ENCODE measurements at regions not wholly inside any gene's neighbourhood (a gene's known extent, or its start where the extent isn't known, plus 50 kb on each side); places are given as distances from the start of the nearest gene placed in this dataset.

DNA sequence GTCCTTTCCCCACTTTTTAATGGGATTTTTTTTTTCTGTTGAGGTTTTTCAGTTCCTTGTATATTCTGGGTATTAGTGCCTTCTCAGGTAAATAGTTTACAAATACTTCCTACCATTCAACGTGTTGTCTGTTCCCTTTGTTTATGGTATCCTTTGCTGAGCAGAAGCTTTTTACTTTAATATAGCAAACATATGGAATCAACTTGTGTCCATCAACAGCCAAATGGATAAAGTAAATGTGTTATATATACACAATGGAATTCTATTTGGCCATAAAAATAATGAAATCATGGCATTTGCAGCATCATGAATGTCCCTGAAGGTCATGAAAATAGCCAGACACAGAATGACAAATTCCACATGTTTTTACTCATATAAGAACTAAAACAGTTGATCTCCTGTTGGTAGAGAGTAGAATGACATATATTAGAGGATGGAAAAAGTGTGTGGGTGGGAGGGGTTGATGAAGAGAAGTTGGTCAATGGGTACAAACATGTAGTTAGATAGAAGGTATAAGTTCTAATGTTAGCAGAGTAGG is 500.8 kb downstream of the SLITRK6 start:
- H3K9ac ChIP-seq (ENCODE audit: low read depth, low read length): no peak overlapping the region
- H3K18ac ChIP-seq (ENCODE audit: low read depth, low read length): no peak overlapping the region
- H3K4me2 ChIP-seq (ENCODE audit: low read depth, low read length): no peak overlapping the region
- H2AFZ ChIP-seq (replicated peaks; ENCODE audit: low read length, poor library complexity): no peak overlapping the region
- no peak for ATAC-seq (ENCODE audit: low read depth)
- H3K9me3 ChIP-seq (ENCODE audit: control insufficient read depth, insufficient read depth, low read length): no peaks in the 10 kb centered on the region
- H3K4me1 ChIP-seq (ENCODE audit: control insufficient read depth, insufficient read depth, low read length): no peaks in the 10 kb centered on the region
- no peak for DNase-seq
- POLR2A ChIA-PET (ENCODE audit: unreplicated experiment): no interaction called here
- in situ Hi-C loops (cut with MboI; ENCODE audit: low sequenced_read_pairs) (no loop called here), intact Hi-C loops (cut with micrococcal nuclease) (no loop called here), dilution Hi-C loops (cut with HindIII; ENCODE audit: low sequenced_read_pairs, unreplicated experiment) (no loop called here)
- CTCF ChIA-PET: no interaction called here
- no peak overlapping the region for H4K91ac ChIP-seq (ENCODE audit: insufficient read depth, low read depth, low read length)
- BruUV-seq (replicated peaks): no TSS peak
- no peaks in the 10 kb centered on the region for H3K36me3 ChIP-seq (ENCODE audit: control insufficient read depth, insufficient read depth, low read length)
- H3K79me1 ChIP-seq (ENCODE audit: low read depth in 1 of 2, low read length in 2 of 2): no peaks in the 10 kb centered on the region
- no peak overlapping the region for H2BK20ac ChIP-seq (ENCODE audit: low read depth, low read length)
- TF ChIP-seq SMC3 (IDR thresholded peaks at IDR 0.05; ENCODE audit: low read depth, low read length) (no peak), CHD1 (IDR thresholded peaks at IDR 0.05; ENCODE audit: low read depth, low read length) (no peak), MXI1 (IDR thresholded peaks at IDR 0.05; ENCODE audit: borderline replicate concordance, low read depth, low read length) (no peak), MAFK (IDR thresholded peaks at IDR 0.05; ENCODE audit: low read depth, low read length) (no peak), FOS (IDR thresholded peaks at IDR 0.05; ENCODE audit: low read depth, low read length) (no peak), MAZ (IDR thresholded peaks at IDR 0.05; ENCODE audit: borderline replicate concordance, low read depth, low read length) (no peak), RAD21 (IDR thresholded peaks at IDR 0.05; ENCODE audit: low read length) (no peak), BHLHE40 (IDR thresholded peaks at IDR 0.05; ENCODE audit: low read depth, low read length) (no peak), RCOR1 (IDR thresholded peaks at IDR 0.05; ENCODE audit: insufficient replicate concordance, low read length) (no peak), NFE2L2 (IDR thresholded peaks at IDR 0.05; ENCODE audit: low read depth, low read length) (no peak), CEBPB (IDR thresholded peaks at IDR 0.05; ENCODE audit: low read depth, low read length) (no peak), POLR2A (IDR thresholded peaks at IDR 0.05; ENCODE audit: low read depth, low read length) (no peak), RFX5 (IDR thresholded peaks at IDR 0.05; ENCODE audit: low read depth, low read length) (no peak)
- TF ChIP-seq, protein P1, sequence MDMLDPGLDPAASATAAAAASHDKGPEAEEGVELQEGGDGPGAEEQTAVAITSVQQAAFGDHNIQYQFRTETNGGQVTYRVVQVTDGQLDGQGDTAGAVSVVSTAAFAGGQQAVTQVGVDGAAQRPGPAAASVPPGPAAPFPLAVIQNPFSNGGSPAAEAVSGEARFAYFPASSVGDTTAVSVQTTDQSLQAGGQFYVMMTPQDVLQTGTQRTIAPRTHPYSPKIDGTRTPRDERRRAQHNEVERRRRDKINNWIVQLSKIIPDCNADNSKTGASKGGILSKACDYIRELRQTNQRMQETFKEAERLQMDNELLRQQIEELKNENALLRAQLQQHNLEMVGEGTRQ (IDR thresholded peaks at IDR 0.05; ENCODE audit: low read depth, low read length): no peak
- TF ChIP-seq, protein P2, sequence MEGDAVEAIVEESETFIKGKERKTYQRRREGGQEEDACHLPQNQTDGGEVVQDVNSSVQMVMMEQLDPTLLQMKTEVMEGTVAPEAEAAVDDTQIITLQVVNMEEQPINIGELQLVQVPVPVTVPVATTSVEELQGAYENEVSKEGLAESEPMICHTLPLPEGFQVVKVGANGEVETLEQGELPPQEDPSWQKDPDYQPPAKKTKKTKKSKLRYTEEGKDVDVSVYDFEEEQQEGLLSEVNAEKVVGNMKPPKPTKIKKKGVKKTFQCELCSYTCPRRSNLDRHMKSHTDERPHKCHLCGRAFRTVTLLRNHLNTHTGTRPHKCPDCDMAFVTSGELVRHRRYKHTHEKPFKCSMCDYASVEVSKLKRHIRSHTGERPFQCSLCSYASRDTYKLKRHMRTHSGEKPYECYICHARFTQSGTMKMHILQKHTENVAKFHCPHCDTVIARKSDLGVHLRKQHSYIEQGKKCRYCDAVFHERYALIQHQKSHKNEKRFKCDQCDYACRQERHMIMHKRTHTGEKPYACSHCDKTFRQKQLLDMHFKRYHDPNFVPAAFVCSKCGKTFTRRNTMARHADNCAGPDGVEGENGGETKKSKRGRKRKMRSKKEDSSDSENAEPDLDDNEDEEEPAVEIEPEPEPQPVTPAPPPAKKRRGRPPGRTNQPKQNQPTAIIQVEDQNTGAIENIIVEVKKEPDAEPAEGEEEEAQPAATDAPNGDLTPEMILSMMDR (conservative IDR thresholded peaks at IDR 0.05; ENCODE audit: low read depth, low read length): no peak
- TF ChIP-seq, protein P3, sequence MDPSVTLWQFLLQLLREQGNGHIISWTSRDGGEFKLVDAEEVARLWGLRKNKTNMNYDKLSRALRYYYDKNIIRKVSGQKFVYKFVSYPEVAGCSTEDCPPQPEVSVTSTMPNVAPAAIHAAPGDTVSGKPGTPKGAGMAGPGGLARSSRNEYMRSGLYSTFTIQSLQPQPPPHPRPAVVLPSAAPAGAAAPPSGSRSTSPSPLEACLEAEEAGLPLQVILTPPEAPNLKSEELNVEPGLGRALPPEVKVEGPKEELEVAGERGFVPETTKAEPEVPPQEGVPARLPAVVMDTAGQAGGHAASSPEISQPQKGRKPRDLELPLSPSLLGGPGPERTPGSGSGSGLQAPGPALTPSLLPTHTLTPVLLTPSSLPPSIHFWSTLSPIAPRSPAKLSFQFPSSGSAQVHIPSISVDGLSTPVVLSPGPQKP (IDR thresholded peaks at IDR 0.05; ENCODE audit: borderline replicate concordance, low read depth, low read length): no peak
- H4K8ac ChIP-seq (ENCODE audit: low read depth in 2 of 2, low read length in 2 of 2): no peak overlapping the region
- H3K4ac ChIP-seq (ENCODE audit: low read depth, low read length): no peak overlapping the region
- H3K14ac ChIP-seq (replicated peaks; ENCODE audit: low read depth, low read length): no peak overlapping the region
- no peak overlapping the region for H4K5ac ChIP-seq (ENCODE audit: low read depth, low read length)
- H3K56ac ChIP-seq (ENCODE audit: extremely low read depth, insufficient read depth, low read length): no peak overlapping the region
- no peak overlapping the region for H3K27ac ChIP-seq (ENCODE audit: insufficient read depth, low read length)
- no peaks in the 10 kb centered on the region for H4K20me1 ChIP-seq (ENCODE audit: insufficient read depth, low read length)
- H3K9me1 ChIP-seq (ENCODE audit: insufficient read depth, low read length): no peaks in the 10 kb centered on the region
- H3K4me3 ChIP-seq (ENCODE audit: insufficient read depth, low read depth, low read length): no peak overlapping the region
- no peak overlapping the region for H2AK5ac ChIP-seq (ENCODE audit: low read depth, low read length)
- H2AK9ac ChIP-seq (replicated peaks; ENCODE audit: low read depth, low read length, poor library complexity): no peak overlapping the region
- no peak overlapping the region for H3K23ac ChIP-seq (ENCODE audit: low read depth, low read length)
- H2BK15ac ChIP-seq (ENCODE audit: low read depth, low read length): no peak overlapping the region
- H2BK120ac ChIP-seq (ENCODE audit: low read depth, low read length): no peak overlapping the region
- no CpG with 5 or more reads among the region's 1 CpG for WGBS, 2 experiments (ENCODE audit: extremely low coverage in 2 of 2, insufficient read length in 1 of 2)
- no peaks in the 10 kb centered on the region for H3K27me3 ChIP-seq (ENCODE audit: control insufficient read depth, insufficient read depth, low read length)
- no peak overlapping the region for H2BK5ac ChIP-seq (ENCODE audit: low read depth, low read length, poor library complexity, severe bottlenecking)

Data from IMR-90 (cell line).